HCT116 (cell line): ENCODE measurements at regions not wholly inside any gene's neighbourhood (a gene's known extent, or its start where the extent isn't known, plus 50 kb on each side); places are given as distances from the start of the nearest gene placed in this dataset.

ENCODE experiments used
- ATAC-seq: fragments of 200-7000 bp; cut with Tn5 transposase; 2 replicates; pipeline ENCODE4 v1.9.1; 2020; ENCODE audit warnings: mild to moderate bottlenecking, moderate library complexity
- BruUV-seq: library from RNA; stranded (reverse); fragments of 400-500 nt; replicated peaks from 2 replicates; lab custom pipeline; 2021; lab: Mats Ljungman, UMichigan
- CTCF ChIA-PET: fragments of 300-600 bp; sonication (Branson Sonifier 250); formaldehyde crosslinking; loops from one replicate; lab custom pipeline; 2021; ENCODE audit warnings: antibody characterized with exemption; lab: Charles Lee
- POLR2A ChIA-PET: fragments of 300-600, 350-600 bp; sonication (Branson Sonifier 250); formaldehyde crosslinking; loops from one replicate; lab custom pipeline; 2021; ENCODE audit warnings: antibody characterized with exemption; lab: Charles Lee
- RAD21 ChIA-PET, 2 experiments: fragments of 300-600 bp; sonication (Branson Sonifier 250); formaldehyde crosslinking; loops; one replicate each; lab custom pipeline; 2023; ENCODE audit warnings: low total read pairs in 2 of 2; ENCODE audit not compliant: uncharacterized antibody in 2 of 2, unreplicated experiment in 2 of 2, low non-redundant PET in 1 of 2; lab: Charles Lee
- DNase-seq: peaks from one replicate; pipeline ENCODE4 v3.0.0-alpha.2; 2010; ENCODE audit warnings: low read depth, low spot score
- H2AFZ ChIP-seq: fragments of 200-600 bp; shearing (Covaris generic), sonication (generic); 2 replicates; pipeline ENCODE4 v1.6.1; 2017; ENCODE audit warnings: low read depth, mixed run types, mixed read lengths, antibody characterized with exemption, low read length; ENCODE audit not compliant: poor library complexity, severe bottlenecking
- H3K27ac ChIP-seq: 2 replicates; pipeline ENCODE4 v1.5.1; 2012; ENCODE audit warnings: low read depth, low read length
- H3K27me3 ChIP-seq: fragments of 200-600 bp; sonication (generic); 2 replicates; pipeline ENCODE4 v1.6.1; 2016; ENCODE audit warnings: mixed run types, low read length, mixed read lengths; ENCODE audit not compliant: insufficient read depth
- H3K36me3 ChIP-seq, 2 experiments: fragments of 200-500 bp in 1 of 2; fragments of 200-600 bp in 1 of 2; sonication (Bioruptor generic) in 1 of 2; sonication (generic) in 1 of 2; 2 replicates each; pipeline versions ENCODE4 v1.5.1 to v1.6.1; 2014 to 2016; ENCODE audit warnings: low read length in 2 of 2, inconsistent platforms in 1 of 2, mixed read lengths in 1 of 2, mixed run types in 1 of 2; ENCODE audit not compliant: insufficient read depth in 2 of 2, control insufficient read depth in 1 of 2
- H3K4me1 ChIP-seq, 2 experiments: fragments of 200-600 bp in 1 of 2; sonication (generic) in 1 of 2; 2 replicates each; pipeline versions ENCODE4 v1.5.1 to v1.6.1; 2012 to 2017; ENCODE audit warnings: low read length in 2 of 2, inconsistent platforms in 1 of 2, mild to moderate bottlenecking in 1 of 2, mixed read lengths in 1 of 2, mixed run types in 1 of 2, moderate library complexity in 1 of 2; ENCODE audit not compliant: insufficient read depth in 2 of 2, control insufficient read depth in 1 of 2
- H3K4me2 ChIP-seq: fragments of 200-600 bp; sonication (generic); 2 replicates; pipeline ENCODE4 v1.6.1; 2017; ENCODE audit warnings: mixed run types, low read length, mixed read lengths
- H3K4me3 ChIP-seq, 2 experiments: fragments of 200-600 bp in 1 of 2; sonication (generic) in 1 of 2; replicated peaks in 1 of 2; 2 replicates each; pipeline ENCODE4 v1.5.1; 2011 to 2016; ENCODE audit warnings: low read length in 2 of 2, control low read depth in 1 of 2, low read depth in 1 of 2, mild to moderate bottlenecking in 1 of 2, mixed read lengths in 1 of 2, mixed run types in 1 of 2
- H3K79me2 ChIP-seq: fragments of 200-600 bp; sonication (generic); 2 replicates; pipeline ENCODE4 v1.6.1; 2017; ENCODE audit warnings: mild to moderate bottlenecking, mixed run types, low read length, moderate library complexity, mixed read lengths; ENCODE audit not compliant: insufficient read depth
- H3K9ac ChIP-seq: fragments of 200-600 bp; sonication (generic); 2 replicates; pipeline ENCODE4 v1.6.1; 2016; ENCODE audit warnings: low read length, mixed read lengths
- H3K9me2 ChIP-seq: fragments of 200-600 bp; sonication (generic), shearing (Covaris generic); 2 replicates; pipeline ENCODE4 v1.6.1; 2017; ENCODE audit warnings: mixed run types, mild to moderate bottlenecking, moderate library complexity; ENCODE audit not compliant: insufficient read depth
- H3K9me3 ChIP-seq, 2 experiments: fragments of 200-500 bp in 1 of 2; fragments of 200-600 bp in 1 of 2; sonication (Bioruptor generic) in 1 of 2; sonication (generic) in 1 of 2; 2 replicates each; pipeline ENCODE4 v1.6.1; 2014 to 2017; ENCODE audit warnings: low read length in 2 of 2, mixed read lengths in 2 of 2, inconsistent platforms in 1 of 2, low read depth in 1 of 2, mild to moderate bottlenecking in 1 of 2, mixed run types in 1 of 2, moderate library complexity in 1 of 2; ENCODE audit not compliant: control insufficient read depth in 1 of 2, insufficient read depth in 1 of 2
- H4K20me1 ChIP-seq: fragments of 200-600 bp; sonication (generic), shearing (Covaris generic); 2 replicates; pipeline ENCODE4 v1.6.1; 2017; ENCODE audit warnings: mixed run types, mild to moderate bottlenecking, moderate library complexity; ENCODE audit not compliant: insufficient read depth
- EZH2phosphoT487 ChIP-seq: fragments of 200-600 bp; IDR thresholded peaks from 2 replicates; pipeline ENCODE4 v1.6.1; 2018; ENCODE audit warnings: antibody characterized with exemption, borderline replicate concordance
- FOSL1 ChIP-seq: IDR thresholded peaks from 2 replicates; pipeline ENCODE4 v1.6.1; 2012; ENCODE audit warnings: low read depth
- JUND ChIP-seq: IDR thresholded peaks from 2 replicates; pipeline ENCODE4 v1.6.1; 2012
- POLR2A ChIP-seq: IDR thresholded peaks from 2 replicates; pipeline ENCODE4 v1.7.0; 2011; ENCODE audit warnings: borderline replicate concordance; ENCODE audit not compliant: insufficient read depth, insufficient read length; ENCODE audit errors: extremely low read depth
- ZNF274 ChIP-seq: fragments of 200-500 bp; sonication (Bioruptor generic); IDR thresholded peaks from 2 replicates; pipeline ENCODE4 v1.6.1; 2014; ENCODE audit warnings: mild to moderate bottlenecking, low read depth, low read length, inconsistent platforms
- intact Hi-C: fragments of 100-400 bp; cut with micrococcal nuclease; formaldehyde crosslinking; loops from 2 replicates; pipeline ENCODE4 v1.10.0; 2022
- TF ChIP-seq, protein P1 (sequence below): IDR thresholded peaks from 2 replicates; pipeline ENCODE4 v1.6.1; 2012
- TF ChIP-seq, protein P2 (sequence below), 3 experiments: fragments of 200-600 bp in 1 of 3; sonication (generic) in 1 of 3; IDR thresholded peaks in 2 of 3; conservative IDR thresholded peaks in 1 of 3; 2 replicates each; pipeline ENCODE4 v1.5.1; 2012 to 2017; ENCODE audit warnings: low read depth in 2 of 3, low read length in 2 of 3, antibody characterized with exemption in 1 of 3, borderline replicate concordance in 1 of 3, control low read depth in 1 of 3, mild to moderate bottlenecking in 1 of 3, mixed read lengths in 1 of 3, mixed run types in 1 of 3, moderate library complexity in 1 of 3; ENCODE audit not compliant: insufficient read depth in 1 of 3
- TF ChIP-seq, protein P3 (sequence below): IDR thresholded peaks from 2 replicates; pipeline ENCODE4 v1.6.1; 2012; ENCODE audit warnings: low read depth

DNA sequence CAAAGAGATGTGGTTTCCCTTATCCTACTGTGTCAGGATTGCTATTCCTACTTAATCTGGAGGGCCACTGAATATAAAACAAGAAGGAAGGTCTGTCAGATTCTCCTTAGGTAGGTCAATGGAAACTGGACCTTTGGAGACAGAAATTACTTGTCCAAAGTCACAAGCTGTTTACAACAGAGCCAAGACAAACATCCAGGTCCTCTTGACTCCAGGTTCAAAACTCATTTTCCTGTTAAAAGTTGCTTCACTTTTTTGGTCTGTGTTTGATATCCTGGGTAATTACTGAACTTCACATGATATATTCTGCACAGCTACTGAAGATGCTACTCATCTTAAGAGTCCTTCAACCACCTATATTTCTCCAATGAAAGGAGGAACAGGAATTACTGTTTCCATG lies 81.2 kb upstream of the ARHGAP32 start:
- H3K4me1 ChIP-seq = peaks cover 5 to 15% of the 10 kb centered on the region in 2 experiments; a peak in 3 of 4 replicates
- H4K20me1 ChIP-seq = 0 out of 2 replicates have a peak, but pooled peaks cover 5% of the 10 kb centered on the region
- no peaks in the 10 kb centered on the region for H3K9me2 ChIP-seq
- ATAC-seq (no peak), DNase-seq (no peak)
- ChIA-PET RAD21 (no interaction called here), CTCF (no interaction called here), POLR2A (no interaction called here)
- BruUV-seq = no TSS peak
- no peaks in the 10 kb centered on the region for H3K27me3 ChIP-seq
- H3K4me2 ChIP-seq = no peak overlapping the region
- intact Hi-C loops = no loop called here
- H2AFZ ChIP-seq = no peak overlapping the region
- no peak overlapping the region for H3K4me3 ChIP-seq
- peaks cover 0 to 3% of the 10 kb centered on the region in 2 experiments; a peak in 1 of 4 replicates for H3K36me3 ChIP-seq
- no peaks in the 10 kb centered on the region for H3K9me3 ChIP-seq
- H3K79me2 ChIP-seq = peaks cover 96% of the 10 kb centered on the region
- TF ChIP-seq, protein P1, sequence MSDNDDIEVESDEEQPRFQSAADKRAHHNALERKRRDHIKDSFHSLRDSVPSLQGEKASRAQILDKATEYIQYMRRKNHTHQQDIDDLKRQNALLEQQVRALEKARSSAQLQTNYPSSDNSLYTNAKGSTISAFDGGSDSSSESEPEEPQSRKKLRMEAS = no peak
- no peak for TF ChIP-seq ZNF274
- TF ChIP-seq, protein P2, sequence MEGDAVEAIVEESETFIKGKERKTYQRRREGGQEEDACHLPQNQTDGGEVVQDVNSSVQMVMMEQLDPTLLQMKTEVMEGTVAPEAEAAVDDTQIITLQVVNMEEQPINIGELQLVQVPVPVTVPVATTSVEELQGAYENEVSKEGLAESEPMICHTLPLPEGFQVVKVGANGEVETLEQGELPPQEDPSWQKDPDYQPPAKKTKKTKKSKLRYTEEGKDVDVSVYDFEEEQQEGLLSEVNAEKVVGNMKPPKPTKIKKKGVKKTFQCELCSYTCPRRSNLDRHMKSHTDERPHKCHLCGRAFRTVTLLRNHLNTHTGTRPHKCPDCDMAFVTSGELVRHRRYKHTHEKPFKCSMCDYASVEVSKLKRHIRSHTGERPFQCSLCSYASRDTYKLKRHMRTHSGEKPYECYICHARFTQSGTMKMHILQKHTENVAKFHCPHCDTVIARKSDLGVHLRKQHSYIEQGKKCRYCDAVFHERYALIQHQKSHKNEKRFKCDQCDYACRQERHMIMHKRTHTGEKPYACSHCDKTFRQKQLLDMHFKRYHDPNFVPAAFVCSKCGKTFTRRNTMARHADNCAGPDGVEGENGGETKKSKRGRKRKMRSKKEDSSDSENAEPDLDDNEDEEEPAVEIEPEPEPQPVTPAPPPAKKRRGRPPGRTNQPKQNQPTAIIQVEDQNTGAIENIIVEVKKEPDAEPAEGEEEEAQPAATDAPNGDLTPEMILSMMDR (IDR thresholded peaks at IDR 0.05 in 2 of 3, conservative IDR thresholded peaks at IDR 0.05 in 1 of 3; ENCODE audit: borderline replicate concordance in 1 of 3, insufficient read depth in 1 of 3, low read depth in 2 of 3, low read length in 2 of 3) = no peak
- no peak for TF ChIP-seq POLR2A
- no peak for TF ChIP-seq JUND
- no peak overlapping the region for H3K27ac ChIP-seq
- no peak overlapping the region for H3K9ac ChIP-seq

DNA sequence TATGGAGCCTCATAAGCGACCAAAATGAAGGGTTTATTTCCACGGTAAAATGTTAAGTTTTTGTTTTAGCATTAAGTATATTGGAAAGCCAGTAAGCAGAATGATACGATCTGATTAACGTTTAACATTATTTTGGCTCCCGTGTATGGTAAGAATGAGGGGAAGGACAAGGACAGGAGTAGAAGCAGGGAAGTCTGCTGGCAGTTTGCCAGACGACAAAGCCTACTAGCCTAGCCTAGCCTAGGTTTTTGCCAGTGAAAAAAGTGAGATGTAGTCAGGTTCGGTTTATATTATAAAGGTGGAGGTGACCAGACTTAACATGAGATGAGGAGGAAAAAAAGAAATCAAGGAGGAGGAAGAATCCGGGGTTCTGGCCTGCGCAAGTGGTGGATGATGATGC lies 78.9 kb upstream of the ARHGAP32 start:
- Histone ChIP-seq H3K4me1 (peaks cover 6 to 7% of the 10 kb centered on the region in 2 experiments; a peak in 3 of 4 replicates), H3K27me3 (no peaks in the 10 kb centered on the region), H3K9me3 (no peaks in the 10 kb centered on the region), H3K9me2 (no peaks in the 10 kb centered on the region), H3K79me2 (peaks cover 93% of the 10 kb centered on the region), H2AFZ (no peak overlapping the region), H3K9ac (no peak overlapping the region), H3K4me2 (no peak overlapping the region), H3K4me3 (no peak overlapping the region), H4K20me1 (no peaks in the 10 kb centered on the region), H3K27ac (no peak overlapping the region), H3K36me3 (peaks cover 0 to 3% of the 10 kb centered on the region in 2 experiments; a peak in 1 of 4 replicates)
- RAD21 ChIA-PET = no interaction called here
- POLR2A ChIA-PET = no interaction called here
- TF ChIP-seq FOSL1 (no peak), EZH2phosphoT487 (no peak)
- TF ChIP-seq, protein P3, sequence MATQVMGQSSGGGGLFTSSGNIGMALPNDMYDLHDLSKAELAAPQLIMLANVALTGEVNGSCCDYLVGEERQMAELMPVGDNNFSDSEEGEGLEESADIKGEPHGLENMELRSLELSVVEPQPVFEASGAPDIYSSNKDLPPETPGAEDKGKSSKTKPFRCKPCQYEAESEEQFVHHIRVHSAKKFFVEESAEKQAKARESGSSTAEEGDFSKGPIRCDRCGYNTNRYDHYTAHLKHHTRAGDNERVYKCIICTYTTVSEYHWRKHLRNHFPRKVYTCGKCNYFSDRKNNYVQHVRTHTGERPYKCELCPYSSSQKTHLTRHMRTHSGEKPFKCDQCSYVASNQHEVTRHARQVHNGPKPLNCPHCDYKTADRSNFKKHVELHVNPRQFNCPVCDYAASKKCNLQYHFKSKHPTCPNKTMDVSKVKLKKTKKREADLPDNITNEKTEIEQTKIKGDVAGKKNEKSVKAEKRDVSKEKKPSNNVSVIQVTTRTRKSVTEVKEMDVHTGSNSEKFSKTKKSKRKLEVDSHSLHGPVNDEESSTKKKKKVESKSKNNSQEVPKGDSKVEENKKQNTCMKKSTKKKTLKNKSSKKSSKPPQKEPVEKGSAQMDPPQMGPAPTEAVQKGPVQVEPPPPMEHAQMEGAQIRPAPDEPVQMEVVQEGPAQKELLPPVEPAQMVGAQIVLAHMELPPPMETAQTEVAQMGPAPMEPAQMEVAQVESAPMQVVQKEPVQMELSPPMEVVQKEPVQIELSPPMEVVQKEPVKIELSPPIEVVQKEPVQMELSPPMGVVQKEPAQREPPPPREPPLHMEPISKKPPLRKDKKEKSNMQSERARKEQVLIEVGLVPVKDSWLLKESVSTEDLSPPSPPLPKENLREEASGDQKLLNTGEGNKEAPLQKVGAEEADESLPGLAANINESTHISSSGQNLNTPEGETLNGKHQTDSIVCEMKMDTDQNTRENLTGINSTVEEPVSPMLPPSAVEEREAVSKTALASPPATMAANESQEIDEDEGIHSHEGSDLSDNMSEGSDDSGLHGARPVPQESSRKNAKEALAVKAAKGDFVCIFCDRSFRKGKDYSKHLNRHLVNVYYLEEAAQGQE = no peak
- TF ChIP-seq, protein P1 = no peak
- BruUV-seq = no TSS peak
- intact Hi-C loops = no loop called here
- ATAC-seq = no peak
- CTCF ChIA-PET = no interaction called here
- no peak for DNase-seq
